Astrocyte (in vitro differentiated cells and primary cell): ENCODE measurements at regions not wholly inside any gene's neighbourhood (a gene's known extent, or its start where the extent isn't known, plus 50 kb on each side); places are given as distances from the start of the nearest gene placed in this dataset.

ENCODE experiments used
- DNase-seq: peaks from one replicate; pipeline ENCODE4 v3.0.0-alpha.2; 2010; ENCODE audit warnings: low read depth
- FAIRE-seq: peaks from 2 replicates; lab custom pipeline; 2011; peaks lifted over from hg19 to GRCh38; lab: Jason Lieb, UNC
- H2AFZ ChIP-seq: 2 replicates; pipeline ENCODE4 v1.6.0; 2012; ENCODE audit warnings: low read depth, low read length, inconsistent platforms
- H3K27ac ChIP-seq: 2 replicates; pipeline ENCODE4 v1.5.1; 2011; ENCODE audit warnings: low read depth, low read length, inconsistent platforms
- H3K27me3 ChIP-seq: 2 replicates; pipeline ENCODE4 v1.6.0; 2011; ENCODE audit warnings: low read length, inconsistent platforms; ENCODE audit not compliant: insufficient read depth
- H3K36me3 ChIP-seq: 2 replicates; pipeline ENCODE4 v1.5.1; 2011; ENCODE audit warnings: low read length, inconsistent platforms; ENCODE audit not compliant: insufficient read depth
- H3K4me1 ChIP-seq: 2 replicates; pipeline ENCODE4 v1.5.1; 2011; ENCODE audit warnings: low read length, inconsistent platforms; ENCODE audit not compliant: insufficient read depth
- H3K4me2 ChIP-seq: 2 replicates; pipeline ENCODE4 v1.6.0; 2012; ENCODE audit warnings: low read length, inconsistent platforms
- H3K4me3 ChIP-seq: 2 replicates; pipeline ENCODE4 v1.5.1; 2011; ENCODE audit warnings: low read depth, mild to moderate bottlenecking, low read length, inconsistent platforms; ENCODE audit not compliant: insufficient read depth
- H3K79me2 ChIP-seq: 2 replicates; pipeline ENCODE4 v1.6.0; 2012; ENCODE audit warnings: mild to moderate bottlenecking, low read length, inconsistent platforms; ENCODE audit not compliant: insufficient read depth
- H3K9ac ChIP-seq: 2 replicates; pipeline ENCODE4 v1.6.0; 2012; ENCODE audit warnings: mild to moderate bottlenecking, low read length, inconsistent platforms
- H3K9me3 ChIP-seq: 2 replicates; pipeline ENCODE4 v1.5.1; 2012; ENCODE audit warnings: low read depth, mild to moderate bottlenecking, low read length, inconsistent platforms; ENCODE audit not compliant: insufficient read depth
- H4K20me1 ChIP-seq: 2 replicates; pipeline ENCODE4 v1.6.0; 2012; ENCODE audit warnings: low read length, inconsistent platforms; ENCODE audit not compliant: insufficient read depth
- H3K27ac Mint-ChIP-seq: one replicate; pipeline ENCODE4 v1.8.0; 2021; ENCODE audit warnings: mild to moderate bottlenecking, mixed read lengths; ENCODE audit not compliant: unreplicated experiment
- H3K27me3 Mint-ChIP-seq: one replicate; pipeline ENCODE4 v1.8.0; 2021; ENCODE audit warnings: low read depth, mixed read lengths; ENCODE audit not compliant: unreplicated experiment
- H3K36me3 Mint-ChIP-seq: one replicate; pipeline ENCODE4 v1.8.0; 2021; ENCODE audit warnings: low read depth, mixed read lengths; ENCODE audit not compliant: unreplicated experiment
- H3K4me1 Mint-ChIP-seq: one replicate; pipeline ENCODE4 v1.8.0; 2021; ENCODE audit warnings: low read depth, mixed read lengths; ENCODE audit not compliant: unreplicated experiment
- H3K4me3 Mint-ChIP-seq: one replicate; pipeline ENCODE4 v1.8.0; 2021; ENCODE audit warnings: mild to moderate bottlenecking, moderate library complexity, mixed read lengths; ENCODE audit not compliant: unreplicated experiment
- H3K9me3 Mint-ChIP-seq: one replicate; pipeline ENCODE4 v1.8.0; 2021; ENCODE audit warnings: mild to moderate bottlenecking, mixed read lengths; ENCODE audit not compliant: unreplicated experiment
- EZH2 ChIP-seq: IDR thresholded peaks from 2 replicates; pipeline ENCODE4 v1.6.1; 2012; ENCODE audit warnings: mild to moderate bottlenecking, low read length, inconsistent platforms; ENCODE audit not compliant: insufficient read depth
- TF ChIP-seq, protein P1 (sequence below): IDR thresholded peaks from 2 replicates; pipeline ENCODE4 v1.5.1; 2011; ENCODE audit warnings: low read depth, mild to moderate bottlenecking, inconsistent platforms, low read length, moderate library complexity; ENCODE audit not compliant: insufficient read depth

- H3K79me2 ChIP-seq, result no peaks in the 10 kb centered on the region
- H3K4me3 ChIP-seq, result no peak overlapping the region
- no peaks in the 10 kb centered on the region for H3K27me3 ChIP-seq
- no peak overlapping the region for H3K27ac ChIP-seq
- H3K4me3 Mint-ChIP-seq, result no peak overlapping the region
- no peaks in the 10 kb centered on the region for H3K4me1 Mint-ChIP-seq
- no peaks in the 10 kb centered on the region for H3K4me1 ChIP-seq
- H4K20me1 ChIP-seq, result no peaks in the 10 kb centered on the region
- no peaks in the 10 kb centered on the region for H3K9me3 Mint-ChIP-seq
- no peaks in the 10 kb centered on the region for H3K27me3 Mint-ChIP-seq
- H3K27ac Mint-ChIP-seq, result no peak overlapping the region
- H3K36me3 ChIP-seq, result no peaks in the 10 kb centered on the region
- no peak for TF ChIP-seq EZH2
- TF ChIP-seq, protein P1, sequence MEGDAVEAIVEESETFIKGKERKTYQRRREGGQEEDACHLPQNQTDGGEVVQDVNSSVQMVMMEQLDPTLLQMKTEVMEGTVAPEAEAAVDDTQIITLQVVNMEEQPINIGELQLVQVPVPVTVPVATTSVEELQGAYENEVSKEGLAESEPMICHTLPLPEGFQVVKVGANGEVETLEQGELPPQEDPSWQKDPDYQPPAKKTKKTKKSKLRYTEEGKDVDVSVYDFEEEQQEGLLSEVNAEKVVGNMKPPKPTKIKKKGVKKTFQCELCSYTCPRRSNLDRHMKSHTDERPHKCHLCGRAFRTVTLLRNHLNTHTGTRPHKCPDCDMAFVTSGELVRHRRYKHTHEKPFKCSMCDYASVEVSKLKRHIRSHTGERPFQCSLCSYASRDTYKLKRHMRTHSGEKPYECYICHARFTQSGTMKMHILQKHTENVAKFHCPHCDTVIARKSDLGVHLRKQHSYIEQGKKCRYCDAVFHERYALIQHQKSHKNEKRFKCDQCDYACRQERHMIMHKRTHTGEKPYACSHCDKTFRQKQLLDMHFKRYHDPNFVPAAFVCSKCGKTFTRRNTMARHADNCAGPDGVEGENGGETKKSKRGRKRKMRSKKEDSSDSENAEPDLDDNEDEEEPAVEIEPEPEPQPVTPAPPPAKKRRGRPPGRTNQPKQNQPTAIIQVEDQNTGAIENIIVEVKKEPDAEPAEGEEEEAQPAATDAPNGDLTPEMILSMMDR, result no peak
- DNase-seq, result peak; percentile 0
- no peak overlapping the region for H2AFZ ChIP-seq
- no peak overlapping the region for H3K4me2 ChIP-seq
- H3K36me3 Mint-ChIP-seq, result peaks cover 2% of the 10 kb centered on the region
- H3K9me3 ChIP-seq, result no peaks in the 10 kb centered on the region
- no peak for FAIRE-seq
- H3K9ac ChIP-seq, result no peak overlapping the region
These were observed 445.7 kb downstream of the GASK1B start for GRCh38 chr4:157727163-157727562.

DNA sequence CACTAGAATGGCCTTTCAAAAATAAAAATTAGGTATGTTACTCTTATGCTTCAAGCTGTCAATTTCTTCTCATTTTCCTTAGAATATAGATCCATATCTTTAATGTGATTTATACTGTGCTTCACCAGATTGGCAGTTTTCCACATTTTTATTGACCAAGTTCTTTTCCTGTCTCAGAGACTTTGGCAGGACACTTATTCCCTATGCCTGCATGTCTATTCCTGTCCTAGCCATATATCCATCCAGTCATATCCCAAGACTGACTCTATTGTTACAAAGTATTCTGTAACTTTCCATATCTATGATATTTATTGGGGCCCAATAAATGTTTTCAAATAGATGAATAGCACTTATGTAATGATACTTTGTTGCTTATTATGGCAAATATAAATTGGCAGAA is 450.7 kb downstream of the GASK1B start:
- TF ChIP-seq, protein P1, result no peak
- no peak for TF ChIP-seq EZH2
- no peak overlapping the region for H3K4me2 ChIP-seq
- H3K27ac ChIP-seq, result no peak overlapping the region
- no peak overlapping the region for H2AFZ ChIP-seq
- FAIRE-seq (no peak), DNase-seq (no peak)
- H3K79me2 ChIP-seq, result no peaks in the 10 kb centered on the region
- no peak overlapping the region for H3K4me3 Mint-ChIP-seq
- no peaks in the 10 kb centered on the region for H3K36me3 Mint-ChIP-seq
- no peaks in the 10 kb centered on the region for H3K9me3 ChIP-seq
- H3K9ac ChIP-seq, result no peak overlapping the region
- no peak overlapping the region for H3K27ac Mint-ChIP-seq
- H3K4me1 Mint-ChIP-seq, result no peaks in the 10 kb centered on the region
- H3K27me3 Mint-ChIP-seq, result no peaks in the 10 kb centered on the region
- no peaks in the 10 kb centered on the region for H4K20me1 ChIP-seq
- H3K4me1 ChIP-seq, result no peaks in the 10 kb centered on the region
- no peaks in the 10 kb centered on the region for H3K27me3 ChIP-seq
- no peaks in the 10 kb centered on the region for H3K9me3 Mint-ChIP-seq
- H3K4me3 ChIP-seq, result no peak overlapping the region
- no peaks in the 10 kb centered on the region for H3K36me3 ChIP-seq

- H3K9ac ChIP-seq, result no peak overlapping the region
- Mint-ChIP-seq H3K36me3 (no peaks in the 10 kb centered on the region), H3K4me3 (no peak overlapping the region), H3K4me1 (no peaks in the 10 kb centered on the region), H3K27ac (no peak overlapping the region), H3K9me3 (no peaks in the 10 kb centered on the region), H3K27me3 (no peaks in the 10 kb centered on the region)
- no peaks in the 10 kb centered on the region for H3K27me3 ChIP-seq
- no peaks in the 10 kb centered on the region for H4K20me1 ChIP-seq
- H3K79me2 ChIP-seq, result no peaks in the 10 kb centered on the region
- no peaks in the 10 kb centered on the region for H3K4me1 ChIP-seq
- no peak overlapping the region for H3K4me2 ChIP-seq
- TF ChIP-seq EZH2, result no peak
- TF ChIP-seq, protein P1, result no peak
- H3K4me3 ChIP-seq, result no peak overlapping the region
- H3K27ac ChIP-seq, result no peak overlapping the region
- no peaks in the 10 kb centered on the region for H3K9me3 ChIP-seq
- H3K36me3 ChIP-seq, result no peaks in the 10 kb centered on the region
- DNase-seq (no peak), FAIRE-seq (no peak)
- H2AFZ ChIP-seq, result no peak overlapping the region
These were observed 459.5 kb downstream of the GASK1B start for GRCh38 chr4:157713342-157713741.
